ENCODE measurements at regions not wholly inside any gene's neighbourhood (a gene's known extent, or its start where the extent isn't known, plus 50 kb on each side); places are given as distances from the start of the nearest gene placed in this dataset.
A peak's percentile ranks its signal among the peaks of the same experiment; 100 is the strongest.

- DNase-seq (ENCODE audit: low read depth in 1 of 2, low spot score in 1 of 2) = no peak
Measured at GRCh38 chr6:129967427-129967826, 51.0 kb upstream of the L3MBTL3 start.

DNA sequence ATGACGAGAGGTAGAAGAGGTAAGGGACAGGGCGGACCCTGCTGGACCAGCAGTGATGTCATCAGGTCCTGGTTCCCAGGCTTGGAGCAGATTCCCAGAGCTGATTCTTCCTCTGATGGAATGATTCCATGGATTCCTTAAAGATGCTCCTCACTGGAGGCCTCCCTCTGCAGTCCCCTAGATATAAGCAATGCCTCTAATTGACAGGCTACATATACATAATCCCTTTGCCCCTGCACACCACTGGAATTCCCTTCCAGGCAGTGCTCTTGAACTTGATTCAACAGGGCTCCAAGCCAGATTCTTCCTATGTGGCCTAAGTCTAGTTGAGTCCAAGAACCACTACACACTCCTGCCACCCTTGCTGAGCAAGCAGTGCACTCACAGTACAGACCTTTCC, 52.3 kb upstream of the L3MBTL3 start:
- DNase-seq (ENCODE audit: low read depth in 1 of 2, low spot score in 1 of 2) = no peak

GRCh38 chr6:129965096-129965495, 53.3 kb upstream of the L3MBTL3 start:
- DNase-seq (ENCODE audit: low read depth in 1 of 2, low spot score in 1 of 2) = no peak

- no peak for DNase-seq (ENCODE audit: low read depth in 1 of 2, low spot score in 1 of 2)
Measured at GRCh38 chr6:129959358-129959930, 58.9 kb upstream of the L3MBTL3 start.

DNA sequence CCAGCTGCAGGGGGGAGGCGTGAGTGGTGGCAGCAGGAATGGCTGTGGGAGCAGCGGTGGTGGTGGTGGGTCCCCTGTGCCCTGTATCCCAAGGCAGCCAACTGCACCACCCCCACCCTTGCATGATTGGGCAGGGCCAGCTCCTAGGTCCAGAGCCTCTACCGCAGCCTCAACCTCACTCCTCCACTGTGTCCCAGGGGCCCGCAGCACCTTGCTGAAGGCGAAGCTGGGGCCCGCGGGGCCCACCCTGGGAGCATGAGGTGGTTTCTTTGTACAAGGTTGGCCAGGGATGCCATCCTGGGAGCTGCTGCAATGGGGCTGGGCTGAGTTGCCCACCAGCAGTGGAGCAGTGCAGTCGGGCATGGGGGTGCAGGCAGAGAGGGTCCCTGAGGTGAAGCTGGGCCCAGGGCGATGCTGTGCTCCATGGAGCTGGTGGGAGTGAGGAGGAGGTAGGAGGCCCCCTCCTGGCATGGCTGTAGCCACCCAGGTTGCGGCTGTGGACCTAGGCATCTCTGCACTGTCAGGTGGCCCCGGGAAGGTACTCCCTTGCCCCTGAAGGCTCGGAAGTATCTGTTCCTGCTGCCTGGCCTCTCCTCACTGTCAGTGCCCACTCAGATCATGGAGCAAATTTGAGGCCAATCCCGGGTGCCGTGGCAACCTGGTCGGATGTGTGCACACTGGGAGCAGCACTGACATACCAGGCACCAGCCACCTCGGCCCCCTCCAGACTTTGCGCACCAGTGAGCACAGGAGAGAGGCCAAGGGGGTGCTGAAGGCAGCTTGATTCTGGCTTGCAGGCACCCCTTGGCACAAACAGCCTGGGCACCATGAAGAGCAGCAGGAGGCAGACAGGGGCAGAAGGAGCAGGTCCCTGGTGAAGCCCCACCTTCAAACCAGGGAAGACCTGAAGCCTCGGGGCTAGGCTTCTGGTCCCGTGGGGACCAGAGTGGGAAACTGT, 60.2 kb upstream of the L3MBTL3 start:
- no peak for DNase-seq (ENCODE audit: low read depth in 1 of 2, low spot score in 1 of 2)

DNA sequence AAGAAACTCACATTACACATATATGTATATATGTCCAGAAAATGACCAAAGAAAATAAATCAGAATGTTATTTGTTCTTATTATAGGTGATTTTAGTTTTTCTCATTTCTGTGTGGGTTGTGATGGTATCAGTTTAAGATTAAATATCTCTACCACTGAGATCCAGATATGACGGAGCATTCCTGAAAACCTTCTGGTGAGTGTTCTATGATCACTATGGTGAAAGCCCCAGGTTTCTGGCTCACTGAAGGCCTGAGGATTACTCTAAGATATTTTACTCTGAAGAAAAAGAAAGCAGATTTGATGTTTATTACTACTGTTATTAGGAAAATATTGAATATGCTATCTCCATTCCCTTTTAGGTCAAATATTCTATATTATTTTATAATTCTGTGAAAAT, 62.8 kb upstream of the L3MBTL3 start:
- DNase-seq (ENCODE audit: low read depth in 1 of 2, low spot score in 1 of 2) = no peak

DNA sequence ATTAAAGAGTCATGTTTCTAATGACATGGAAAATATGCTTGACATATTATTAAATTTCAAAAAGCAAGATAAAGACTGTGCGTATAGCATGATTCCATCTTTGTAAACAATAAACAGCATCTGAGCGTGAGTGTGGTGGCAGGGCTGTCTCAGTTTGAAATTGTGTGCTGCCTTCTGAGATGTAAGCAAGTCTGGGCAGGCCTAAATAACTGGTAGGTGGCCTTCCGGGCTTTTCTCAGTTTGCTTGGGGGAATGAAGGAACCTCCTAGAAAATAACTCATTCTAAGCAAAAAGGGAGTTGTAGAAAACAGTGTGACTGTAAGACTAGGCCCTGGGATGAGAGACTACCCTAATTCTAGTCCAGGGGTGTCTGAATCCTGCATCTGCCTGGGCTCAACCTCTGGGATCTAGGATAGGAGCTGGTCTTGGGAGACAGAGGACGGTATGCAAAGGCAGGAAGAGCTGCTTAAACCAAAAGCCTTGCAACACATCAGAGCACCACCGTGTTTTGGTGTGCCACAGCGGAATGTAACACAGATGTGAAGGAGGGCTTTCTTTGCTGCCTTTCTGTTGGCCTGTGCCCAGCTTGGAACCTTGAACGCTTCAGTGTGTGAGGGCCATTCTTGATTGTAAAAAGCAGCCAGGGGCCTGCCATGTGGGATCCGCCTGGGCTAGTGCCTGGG, 63.5 kb upstream of the L3MBTL3 start:
- DNase-seq (ENCODE audit: low read depth in 1 of 2, low spot score in 1 of 2) = no peak

- no peak for DNase-seq (ENCODE audit: low read depth in 1 of 2, low spot score in 1 of 2)
Measured at GRCh38 chr6:129947797-129948196, 70.6 kb upstream of the L3MBTL3 start.

DNA sequence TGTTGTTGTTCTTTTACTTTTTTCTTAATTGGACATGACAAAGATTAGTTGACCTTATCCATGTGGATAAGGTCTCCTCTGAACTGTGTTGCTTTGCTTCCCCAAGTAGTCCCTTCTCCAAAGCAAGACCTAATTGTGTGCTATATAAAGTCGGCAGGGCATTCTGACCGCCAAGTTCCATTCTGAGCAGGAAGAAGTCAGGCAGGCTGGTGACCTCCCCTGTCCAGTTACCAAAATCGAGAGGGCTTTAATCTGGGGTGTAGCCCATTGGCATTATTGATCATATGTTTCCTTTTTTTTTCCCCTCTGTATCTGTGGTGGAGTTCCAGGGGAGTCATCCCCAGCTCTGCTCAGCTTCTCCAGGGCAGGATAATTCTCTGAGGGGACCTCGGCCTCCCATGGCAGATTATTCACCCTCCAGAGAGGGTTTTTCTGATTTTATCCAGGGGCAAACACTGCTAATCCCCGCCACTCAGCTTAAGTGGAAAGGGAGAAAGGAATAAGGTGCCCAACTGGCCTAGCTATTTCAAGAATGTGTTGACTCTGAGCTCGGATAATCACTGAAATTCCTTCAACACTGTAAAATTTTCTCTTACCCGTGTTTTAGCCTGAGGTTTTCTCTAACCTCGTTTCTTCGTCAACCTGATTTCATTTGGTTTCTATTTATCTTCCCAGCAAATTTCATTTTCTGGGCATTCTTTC, 71.8 kb upstream of the L3MBTL3 start:
- no peak for DNase-seq (ENCODE audit: low read depth in 1 of 2, low spot score in 1 of 2)

DNA sequence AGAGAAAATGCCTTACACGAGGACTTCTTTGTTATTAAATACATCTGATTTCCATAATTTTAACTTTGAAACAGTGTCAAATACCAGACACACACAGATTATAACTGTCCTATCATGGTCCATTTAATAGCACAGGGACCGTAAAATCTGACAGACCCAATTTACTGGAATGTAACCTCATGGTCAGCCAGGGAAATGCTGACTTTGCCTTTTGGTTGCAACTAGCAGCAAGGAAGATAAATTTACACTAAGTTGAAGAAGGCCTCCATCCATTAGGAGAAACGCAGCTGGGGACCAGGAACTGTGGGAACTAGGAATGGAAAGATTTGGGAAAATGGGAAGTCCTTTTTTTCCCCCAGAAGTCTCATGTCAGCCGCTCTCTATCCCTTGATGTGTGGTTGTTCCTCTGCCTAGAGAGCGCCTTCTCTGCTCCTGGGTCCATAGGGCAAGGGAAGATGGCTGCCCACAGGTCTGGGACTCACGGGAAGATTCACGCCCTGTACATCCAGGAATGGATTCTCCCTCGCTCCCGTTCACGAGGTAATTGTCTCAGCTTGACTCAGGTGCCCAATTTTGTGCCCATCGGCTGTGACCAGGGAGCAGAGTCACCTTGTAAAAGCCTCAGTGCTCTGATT, 74.6 kb upstream of the L3MBTL3 start:
- DNase-seq (ENCODE audit: low read depth in 1 of 2, low spot score in 1 of 2) = no peak

- no peak for DNase-seq (ENCODE audit: low read depth in 1 of 2, low spot score in 1 of 2)
Measured at GRCh38 chr6:129940454-129941195, 77.8 kb upstream of the L3MBTL3 start.

- no peak for DNase-seq (ENCODE audit: low read depth in 1 of 2, low spot score in 1 of 2)
Measured at GRCh38 chr6:129938249-129939020, 77.3 kb upstream of the TMEM244 start.

- peak in 1 of 2 donors; percentile 21 for DNase-seq (ENCODE audit: low read depth in 1 of 2, low spot score in 1 of 2)
Measured at GRCh38 chr6:129936329-129937165, 75.4 kb upstream of the TMEM244 start.

DNA sequence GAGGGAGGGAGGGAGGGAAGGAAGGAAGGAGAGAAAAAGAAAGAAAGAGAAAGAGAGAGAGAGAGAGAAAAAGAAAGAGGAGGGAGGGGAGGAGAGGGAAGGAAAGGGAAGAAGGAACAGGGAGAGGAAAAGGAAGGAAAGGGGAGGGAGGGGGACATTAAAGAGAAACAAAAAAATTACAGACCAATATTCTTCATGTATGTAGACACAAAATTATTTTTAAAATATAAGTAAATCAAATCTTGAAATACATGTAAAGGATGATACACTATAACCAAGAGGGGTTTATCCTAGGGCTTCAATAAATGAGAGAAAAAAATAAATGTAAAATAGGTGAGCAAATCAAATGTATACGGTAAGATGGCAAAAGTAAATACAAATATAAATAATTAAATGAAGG, 71.2 kb upstream of the TMEM244 start:
- DNase-seq (ENCODE audit: low read depth in 1 of 2, low spot score in 1 of 2) = no peak

DNA sequence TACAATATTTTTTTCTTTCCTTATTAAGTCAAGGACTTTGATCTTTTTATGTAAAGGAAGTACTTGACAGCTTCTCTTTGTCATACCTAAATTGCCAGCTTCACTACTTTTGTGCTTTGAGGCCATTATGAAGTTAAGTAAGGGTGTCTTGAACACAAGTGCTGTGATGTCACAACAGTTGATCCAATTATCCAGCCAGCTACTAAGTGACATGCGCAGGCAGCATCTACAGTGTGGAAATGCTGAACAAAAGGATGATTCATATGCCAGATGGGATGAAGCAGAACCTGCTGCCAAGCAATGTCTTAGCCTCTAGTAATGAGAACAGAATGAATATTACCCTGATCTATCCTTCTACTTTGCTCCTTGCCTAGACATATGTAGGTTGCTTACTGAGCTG, 68.3 kb upstream of the TMEM244 start:
- no peak for DNase-seq (ENCODE audit: low read depth in 1 of 2, low spot score in 1 of 2)

DNA sequence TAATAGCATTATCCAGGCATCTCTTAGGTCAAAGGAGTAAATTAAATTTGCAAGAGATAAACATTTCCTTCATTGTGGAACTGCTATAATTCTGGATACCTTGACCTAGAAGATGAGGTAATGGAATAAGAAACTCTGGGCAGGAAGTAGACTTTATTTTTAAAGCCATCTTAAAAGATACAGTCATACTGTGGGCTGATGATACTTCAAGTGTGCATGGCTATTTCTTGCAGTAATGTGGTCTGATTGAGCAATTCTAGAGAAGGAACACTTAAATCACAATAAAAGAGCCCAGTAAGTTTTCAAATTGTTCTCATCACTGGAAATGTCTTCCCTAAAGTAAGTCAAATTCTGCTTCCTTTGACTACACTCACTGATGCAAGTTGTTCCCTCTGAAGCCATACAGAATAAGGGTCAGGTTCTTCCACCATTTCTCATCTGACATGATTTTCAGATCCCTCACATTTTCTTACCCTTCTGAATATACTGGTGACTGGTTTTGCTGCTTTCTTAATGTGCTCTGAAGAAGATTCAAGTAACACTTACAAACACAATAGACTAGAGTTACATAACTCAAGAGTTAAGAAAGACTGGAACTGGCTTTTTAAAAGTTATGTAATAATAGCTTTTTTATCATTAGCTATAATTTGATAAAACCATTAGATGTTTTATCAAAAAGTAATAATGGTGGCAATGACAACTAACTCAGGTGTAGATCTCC, 62.6 kb upstream of the TMEM244 start:
- no peak for DNase-seq (ENCODE audit: low read depth in 1 of 2, low spot score in 1 of 2)

GRCh38 chr6:129921169-129921817, 60.2 kb upstream of the TMEM244 start:
- no peak for DNase-seq (ENCODE audit: low read depth in 1 of 2, low spot score in 1 of 2)
